HL-60 (cell line): ENCODE measurements at regions not wholly inside any gene's neighbourhood (a gene's known extent, or its start where the extent isn't known, plus 50 kb on each side); places are given as distances from the start of the nearest gene placed in this dataset.

Source experiments
- DNase-seq, 2 experiments: peaks; one replicate each; pipeline ENCODE4 v3.0.0-alpha.2; 2010 to 2020; ENCODE audit warnings: low read depth in 1 of 2, low spot score in 1 of 2
- H3K27ac ChIP-seq: fragments of 250-450 bp; sonication (Bioruptor Pico); replicated peaks from 2 replicates; pipeline ENCODE4 v1.5.1; 2020; ENCODE audit warnings: mild to moderate bottlenecking, moderate library complexity
- H3K27me3 ChIP-seq: fragments of 250-450 bp; sonication (Bioruptor Pico); 2 replicates; pipeline ENCODE4 v1.5.1; 2021; ENCODE audit warnings: mild to moderate bottlenecking, moderate library complexity; ENCODE audit not compliant: insufficient read depth, poor library complexity, severe bottlenecking
- H3K4me3 ChIP-seq: replicated peaks from 2 replicates; pipeline ENCODE4 v1.5.1; 2011; ENCODE audit warnings: mild to moderate bottlenecking, control low read depth, low read length; ENCODE audit not compliant: insufficient read depth
- GABPA ChIP-seq: IDR thresholded peaks from 2 replicates; pipeline ENCODE4 v1.6.1; 2012; ENCODE audit warnings: low read depth
- POLR2AphosphoS5 ChIP-seq: IDR thresholded peaks from 2 replicates; pipeline ENCODE4 v1.6.1; 2012; ENCODE audit warnings: low read depth
- REST ChIP-seq: IDR thresholded peaks from 2 replicates; pipeline ENCODE4 v1.6.1; 2012; ENCODE audit warnings: low read depth; ENCODE audit not compliant: insufficient replicate concordance
- SPI1 ChIP-seq: IDR thresholded peaks from 2 replicates; pipeline ENCODE4 v1.6.1; 2012; ENCODE audit warnings: low read depth, mild to moderate bottlenecking, borderline replicate concordance
- TF ChIP-seq, protein P1 (sequence below): IDR thresholded peaks from one replicate; pipeline ENCODE4 v1.5.1; 2011; ENCODE audit warnings: low read length, control low read depth, inconsistent platforms; ENCODE audit not compliant: insufficient read depth

GRCh38 chr18:46315161-46315560, 211.0 kb downstream of the HAUS1 start:
- no peak for DNase-seq
- H3K4me3 ChIP-seq = no peak overlapping the region
- H3K27me3 ChIP-seq = no peaks in the 10 kb centered on the region
- TF ChIP-seq, protein P1, sequence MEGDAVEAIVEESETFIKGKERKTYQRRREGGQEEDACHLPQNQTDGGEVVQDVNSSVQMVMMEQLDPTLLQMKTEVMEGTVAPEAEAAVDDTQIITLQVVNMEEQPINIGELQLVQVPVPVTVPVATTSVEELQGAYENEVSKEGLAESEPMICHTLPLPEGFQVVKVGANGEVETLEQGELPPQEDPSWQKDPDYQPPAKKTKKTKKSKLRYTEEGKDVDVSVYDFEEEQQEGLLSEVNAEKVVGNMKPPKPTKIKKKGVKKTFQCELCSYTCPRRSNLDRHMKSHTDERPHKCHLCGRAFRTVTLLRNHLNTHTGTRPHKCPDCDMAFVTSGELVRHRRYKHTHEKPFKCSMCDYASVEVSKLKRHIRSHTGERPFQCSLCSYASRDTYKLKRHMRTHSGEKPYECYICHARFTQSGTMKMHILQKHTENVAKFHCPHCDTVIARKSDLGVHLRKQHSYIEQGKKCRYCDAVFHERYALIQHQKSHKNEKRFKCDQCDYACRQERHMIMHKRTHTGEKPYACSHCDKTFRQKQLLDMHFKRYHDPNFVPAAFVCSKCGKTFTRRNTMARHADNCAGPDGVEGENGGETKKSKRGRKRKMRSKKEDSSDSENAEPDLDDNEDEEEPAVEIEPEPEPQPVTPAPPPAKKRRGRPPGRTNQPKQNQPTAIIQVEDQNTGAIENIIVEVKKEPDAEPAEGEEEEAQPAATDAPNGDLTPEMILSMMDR = no peak
- TF ChIP-seq REST = no peak
- no peak for TF ChIP-seq POLR2AphosphoS5
- no peak for TF ChIP-seq SPI1
- no peak for TF ChIP-seq GABPA
- no peak overlapping the region for H3K27ac ChIP-seq

- no peak for DNase-seq
- Histone ChIP-seq H3K4me3 (no peak overlapping the region), H3K27ac (no peak overlapping the region), H3K27me3 (no peaks in the 10 kb centered on the region)
- TF ChIP-seq POLR2AphosphoS5 (no peak), SPI1 (no peak), REST (no peak), GABPA (no peak)
- TF ChIP-seq, protein P1 = no peak
Measured at GRCh38 chr18:46318356-46318755, 214.2 kb downstream of the HAUS1 start.

DNA sequence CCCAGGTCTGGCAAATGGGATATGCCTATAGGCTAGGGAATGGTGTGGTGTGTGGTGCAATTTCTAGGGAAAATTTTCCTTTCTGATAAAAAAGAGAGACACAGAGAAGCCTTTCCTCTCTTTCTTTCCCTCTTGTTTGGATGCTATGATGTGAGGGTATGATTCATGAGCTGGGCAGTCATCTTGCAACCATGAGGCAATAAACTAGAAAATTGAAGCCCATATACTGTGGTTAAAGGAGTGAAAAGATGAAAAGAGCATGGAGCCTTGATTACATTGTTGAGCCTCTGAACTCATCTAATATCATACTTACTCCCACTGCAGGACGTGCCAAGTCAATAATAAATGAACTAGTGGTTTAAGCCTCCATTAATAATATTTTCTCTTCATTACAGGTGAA, 215.6 kb downstream of the HAUS1 start:
- H3K27ac ChIP-seq = no peak overlapping the region
- no peak overlapping the region for H3K4me3 ChIP-seq
- no peaks in the 10 kb centered on the region for H3K27me3 ChIP-seq
- no peak for TF ChIP-seq REST
- no peak for TF ChIP-seq GABPA
- no peak for TF ChIP-seq POLR2AphosphoS5
- TF ChIP-seq, protein P1 = no peak
- TF ChIP-seq SPI1 = no peak
- no peak for DNase-seq
